Lower lobe of right lung (tissue), 2 donors: ENCODE measurements at regions not wholly inside any gene's neighbourhood (a gene's known extent, or its start where the extent isn't known, plus 50 kb on each side); places are given as distances from the start of the nearest gene placed in this dataset.
A peak's percentile ranks its signal among the peaks of the same experiment; 100 is the strongest.

Experiments used
- ATAC-seq, 2 donors: fragments of 200-7000 bp; cut with Tn5 transposase; one replicate each; pipeline ENCODE4 v1.9.1; 2020 to 2022; ENCODE audit warnings: mild to moderate bottlenecking in 2 of 2, moderate library complexity in 2 of 2
- DNase-seq: peaks from one replicate; pipeline ENCODE4 v3.0.0-alpha.2; 2020
- H3K27ac ChIP-seq: fragments of 200-600 bp; one replicate; pipeline ENCODE4 v1.8.0; 2022
- H3K27me3 ChIP-seq: fragments of 200-600 bp; one replicate; pipeline ENCODE4 v1.8.0; 2022; ENCODE audit warnings: low read depth
- H3K36me3 ChIP-seq: fragments of 200-600 bp; one replicate; pipeline ENCODE4 v1.8.0; 2022; ENCODE audit warnings: mild to moderate bottlenecking
- H3K4me1 ChIP-seq: fragments of 200-600 bp; one replicate; pipeline ENCODE4 v1.8.0; 2022
- H3K4me3 ChIP-seq: fragments of 200-600 bp; one replicate; pipeline ENCODE4 v1.8.0; 2022; ENCODE audit warnings: mild to moderate bottlenecking
- H3K9me3 ChIP-seq: fragments of 200-600 bp; one replicate; pipeline ENCODE4 v1.8.0; 2022
- CTCF ChIP-seq: fragments of 200-600 bp; IDR thresholded peaks from one replicate; pipeline ENCODE4 v1.8.0; 2022; ENCODE audit warnings: antibody characterized with exemption, mild to moderate bottlenecking
- intact Hi-C: fragments of 100-400 bp; cut with DNase I; formaldehyde crosslinking; loops from one replicate; pipeline ENCODE4 v1.11.0; 2022
- donor health status: DM: no; HTN: yes; CAD: no; lungs with severe emphysema.

- intact Hi-C loops: no loop called here
- ATAC-seq (no peak), DNase-seq (no peak)
- Histone ChIP-seq H3K4me1 (peaks cover 14% of the 10 kb centered on the region), H3K4me3 (no peak overlapping the region), H3K36me3 (no peaks in the 10 kb centered on the region), H3K27me3 (no peaks in the 10 kb centered on the region), H3K27ac (no peak overlapping the region), H3K9me3 (no peaks in the 10 kb centered on the region)
- no peak for TF ChIP-seq CTCF
These were observed 342.4 kb upstream of the CD180 start for GRCh38 chr5:67538855-67539506.

GRCh38 chr5:67537439-67538148 lies 341.0 kb upstream of the CD180 start:
- H3K4me1 ChIP-seq: peaks cover 14% of the 10 kb centered on the region
- DNase-seq: no peak
- H3K9me3 ChIP-seq: no peaks in the 10 kb centered on the region
- H3K36me3 ChIP-seq: no peaks in the 10 kb centered on the region
- no peaks in the 10 kb centered on the region for H3K27me3 ChIP-seq
- peak overlapping the region; percentile 42 for H3K4me3 ChIP-seq
- peak in 1 of 2 donors; percentile 85 for ATAC-seq
- no peak for TF ChIP-seq CTCF
- peak overlapping the region; percentile 72 for H3K27ac ChIP-seq
- intact Hi-C loops: no loop called here

- H3K27me3 ChIP-seq: no peaks in the 10 kb centered on the region
- intact Hi-C loops: no loop called here
- no peaks in the 10 kb centered on the region for H3K36me3 ChIP-seq
- H3K4me1 ChIP-seq: peaks cover 14% of the 10 kb centered on the region
- no peak for TF ChIP-seq CTCF
- no peak overlapping the region for H3K4me3 ChIP-seq
- no peak overlapping the region for H3K27ac ChIP-seq
- ATAC-seq (peak in 1 of 2 donors; percentile 91), DNase-seq (no peak)
- no peaks in the 10 kb centered on the region for H3K9me3 ChIP-seq
These were observed 340.3 kb upstream of the CD180 start for GRCh38 chr5:67536866-67537265.

GRCh38 chr5:67530609-67531255 lies 334.1 kb upstream of the CD180 start:
- no peak for TF ChIP-seq CTCF
- Histone ChIP-seq H3K4me1 (no peaks in the 10 kb centered on the region), H3K4me3 (no peak overlapping the region), H3K36me3 (no peaks in the 10 kb centered on the region), H3K27ac (no peak overlapping the region), H3K27me3 (no peaks in the 10 kb centered on the region), H3K9me3 (no peaks in the 10 kb centered on the region)
- ATAC-seq (no peak), DNase-seq (no peak)
- intact Hi-C loops: no loop called here

- H3K4me1 ChIP-seq: no peaks in the 10 kb centered on the region
- H3K27me3 ChIP-seq: no peaks in the 10 kb centered on the region
- H3K36me3 ChIP-seq: no peaks in the 10 kb centered on the region
- no peak for DNase-seq
- no peak overlapping the region for H3K4me3 ChIP-seq
- intact Hi-C loops: no loop called here
- ATAC-seq: no peak
- no peak overlapping the region for H3K27ac ChIP-seq
- no peak for TF ChIP-seq CTCF
- H3K9me3 ChIP-seq: no peaks in the 10 kb centered on the region
These were observed 332.4 kb upstream of the CD180 start for GRCh38 chr5:67528953-67529352.
